Mesodermal cell (in vitro differentiated cells): ENCODE measurements at regions not wholly inside any gene's neighbourhood (a gene's known extent, or its start where the extent isn't known, plus 50 kb on each side); places are given as distances from the start of the nearest gene placed in this dataset.
"Not testable (repeated sequence)": the region's sequence is repeated elsewhere in the genome, so short reads cannot be mapped to it uniquely, and the experiment has no call there.

Source experiments
- H3K27ac ChIP-seq: 2 replicates; pipeline ENCODE4 v1.7.0; 2013; ENCODE audit warnings: mild to moderate bottlenecking, low read depth, low read length, moderate library complexity; ENCODE audit not compliant: severe bottlenecking
- H3K36me3 ChIP-seq: 2 replicates; pipeline ENCODE4 v1.7.1; 2013; ENCODE audit warnings: mild to moderate bottlenecking, low read length, moderate library complexity; ENCODE audit not compliant: control insufficient read depth, insufficient read depth
- H3K4me1 ChIP-seq: one replicate; pipeline ENCODE4 v1.7.1; 2013; ENCODE audit warnings: mild to moderate bottlenecking, low read length; ENCODE audit not compliant: insufficient read depth, control insufficient read depth, poor library complexity, severe bottlenecking
- H3K4me3 ChIP-seq: 2 replicates; pipeline ENCODE4 v1.7.0; 2013; ENCODE audit warnings: low read length, control low read depth, mild to moderate bottlenecking; ENCODE audit not compliant: insufficient read depth, poor library complexity, severe bottlenecking; ENCODE audit errors: extremely low read depth
- H3K9me3 ChIP-seq: 2 replicates; pipeline ENCODE4 v1.7.1; 2013; ENCODE audit warnings: mild to moderate bottlenecking, low read length, moderate library complexity; ENCODE audit not compliant: control insufficient read depth
- WGBS, 2 experiments: methylation state at CpG; one replicate each; pipeline ENCODE4 v1.1.5; 2013; ENCODE audit warnings: missing lambda C conversion rate in 2 of 2; ENCODE audit not compliant: insufficient coverage in 2 of 2; 5-methylcytosine and 5-hydroxymethylcytosine counted together

- H3K4me3 ChIP-seq, H3K4me1 ChIP-seq, H3K27ac ChIP-seq, H3K36me3 ChIP-seq: not testable (repeated sequence)
- H3K9me3 ChIP-seq, result peaks cover 25% of the 10 kb centered on the region
- WGBS, 2 experiments, result 100% methylated on average over 1 of the region's 2 CpGs; no CpG with 5 or more reads in 1 of the 2 experiments
Measured at GRCh38 chr1:184817003-184817402, 62.3 kb upstream of the EDEM3 start.

GRCh38 chr1:184813528-184814089, 59.0 kb upstream of the EDEM3 start:
- no peak overlapping the region for H3K4me3 ChIP-seq
- peaks cover 32% of the 10 kb centered on the region for H3K9me3 ChIP-seq
- H3K27ac ChIP-seq, result no peak overlapping the region
- WGBS, 2 experiments, result 80 to 90% methylated on average over 1 to 2 of the region's 2 CpGs
- no peaks in the 10 kb centered on the region for H3K36me3 ChIP-seq
- no peaks in the 10 kb centered on the region for H3K4me1 ChIP-seq

- H3K36me3 ChIP-seq, result no peaks in the 10 kb centered on the region
- H3K27ac ChIP-seq, result no peak overlapping the region
- 92 to 96% methylated on average over 15 to 16 of the region's 19 CpGs for WGBS, 2 experiments
- H3K4me3 ChIP-seq, result no peak overlapping the region
- peaks cover 32% of the 10 kb centered on the region for H3K9me3 ChIP-seq
- no peaks in the 10 kb centered on the region for H3K4me1 ChIP-seq
Measured at GRCh38 chr1:184811439-184812111, 56.9 kb upstream of the EDEM3 start.

GRCh38 chr1:184810735-184811343, 56.2 kb upstream of the EDEM3 start:
- no peaks in the 10 kb centered on the region for H3K36me3 ChIP-seq
- H3K4me1 ChIP-seq, result no peaks in the 10 kb centered on the region
- no peak overlapping the region for H3K27ac ChIP-seq
- WGBS, 2 experiments, result 85 to 86% methylated on average over 8 to 10 of the region's 11 CpGs
- H3K4me3 ChIP-seq, result no peak overlapping the region
- peaks cover 32% of the 10 kb centered on the region for H3K9me3 ChIP-seq

GRCh38 chr1:184806296-184806721, 51.7 kb upstream of the EDEM3 start:
- H3K36me3 ChIP-seq, result no peaks in the 10 kb centered on the region
- H3K4me1 ChIP-seq, result no peaks in the 10 kb centered on the region
- H3K27ac ChIP-seq, result no peak overlapping the region
- no peaks in the 10 kb centered on the region for H3K9me3 ChIP-seq
- H3K4me3 ChIP-seq, result no peak overlapping the region
- 98 to 100% methylated on average over 3 to 4 of the region's 5 CpGs for WGBS, 2 experiments

- H3K36me3 ChIP-seq, result no peaks in the 10 kb centered on the region
- H3K4me1 ChIP-seq, result no peaks in the 10 kb centered on the region
- WGBS, 2 experiments, result 24 to 27% methylated on average over 7 to 9 of the region's 13 CpGs
- H3K27ac ChIP-seq, result no peak overlapping the region
- H3K9me3 ChIP-seq, result no peaks in the 10 kb centered on the region
- H3K4me3 ChIP-seq, result no peak overlapping the region
Measured at GRCh38 chr1:184805667-184806295, 51.1 kb upstream of the EDEM3 start.
